ENCODE measurements at regions not wholly inside any gene's neighbourhood (a gene's known extent, or its start where the extent isn't known, plus 50 kb on each side); places are given as distances from the start of the nearest gene placed in this dataset.
"Not testable (repeated sequence)": the region's sequence is repeated elsewhere in the genome, so short reads cannot be mapped to it uniquely, and the experiment has no call there.

GRCh38 chr4:111989817-111990216 lies 155.4 kb upstream of the FAM241A start:
- no peak for DNase-seq

GRCh38 chr4:111991163-111991562 lies 154.1 kb upstream of the FAM241A start:
- no peak for DNase-seq

- no peak for DNase-seq
These were observed 153.5 kb upstream of the FAM241A start for GRCh38 chr4:111991797-111992196.

DNA sequence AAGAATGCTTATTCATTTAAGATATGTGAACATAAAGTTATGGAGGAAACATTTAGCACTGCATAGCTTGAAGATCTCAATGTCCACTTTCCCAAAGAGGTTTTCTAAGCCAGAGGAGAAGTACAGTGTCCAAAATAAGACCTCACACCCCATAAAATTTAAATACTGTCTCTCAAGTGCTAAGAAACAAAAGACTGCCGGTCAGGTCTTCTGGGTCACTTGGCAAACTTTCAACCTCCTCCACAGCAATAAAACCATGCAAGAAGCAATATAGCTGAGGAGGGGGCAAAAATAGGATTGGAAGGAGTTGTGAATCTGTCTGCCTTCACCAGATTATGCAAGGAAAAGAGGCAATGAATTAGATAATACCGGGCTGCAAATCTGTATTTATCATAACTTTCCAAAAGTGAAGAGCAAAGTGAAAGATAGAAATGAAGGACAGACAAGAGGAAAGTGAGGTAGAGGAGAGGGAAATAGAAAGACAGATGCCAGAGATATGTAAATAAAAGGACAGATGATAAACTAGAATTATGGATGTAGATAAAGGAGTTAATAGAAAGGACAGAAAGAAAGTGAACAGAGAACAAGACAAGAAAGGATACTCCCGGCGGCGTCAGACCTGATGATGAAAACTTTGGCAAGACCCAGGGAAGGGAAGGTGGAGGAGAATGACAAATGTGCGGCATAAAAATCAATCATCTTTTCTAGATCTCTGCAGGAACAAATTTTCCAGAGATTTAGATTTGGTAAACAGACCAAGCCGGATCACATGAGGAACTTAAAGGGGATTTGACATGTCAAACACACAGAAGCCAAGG lies 152.7 kb upstream of the FAM241A start:
- DNase-seq = no peak

DNA sequence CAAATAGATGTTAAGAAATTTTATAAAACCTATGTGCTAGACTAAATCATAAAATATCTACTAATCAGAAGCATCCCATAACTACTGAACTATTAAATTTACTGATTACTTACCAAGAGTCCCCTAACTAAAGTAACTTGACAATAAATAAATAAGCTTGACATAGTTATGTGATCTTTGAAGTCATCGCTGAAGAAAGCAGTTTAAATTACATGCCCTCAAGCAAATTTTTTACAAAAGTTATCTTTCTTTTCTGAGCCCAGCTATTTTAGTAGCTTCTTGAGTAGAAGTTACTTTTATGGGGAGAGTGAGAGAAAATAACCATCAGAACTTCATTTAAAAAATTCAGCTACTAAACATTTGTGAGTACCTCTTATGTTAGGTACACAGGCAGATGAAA lies 150.9 kb upstream of the FAM241A start:
- DNase-seq = no peak

DNA sequence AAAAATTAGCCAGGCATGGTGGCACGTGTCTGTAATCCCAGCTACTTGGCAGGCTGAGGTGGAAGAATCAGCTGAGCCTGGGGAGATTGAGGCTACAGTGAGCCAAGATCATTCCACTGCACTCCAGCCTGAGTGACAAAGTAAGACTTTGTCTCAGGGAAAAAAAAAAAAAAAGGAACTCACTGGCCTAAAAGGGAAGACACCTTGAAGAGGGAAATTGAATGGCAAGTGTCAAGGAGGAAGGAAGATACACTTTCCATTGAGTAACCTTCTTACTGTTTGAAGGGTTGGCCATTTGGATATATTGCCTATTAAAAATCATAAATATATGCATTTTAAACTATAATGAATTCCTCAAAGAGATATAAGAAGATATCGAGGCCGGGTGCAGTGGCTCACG lies 147.5 kb upstream of the FAM241A start:
- DNase-seq = no peak

DNA sequence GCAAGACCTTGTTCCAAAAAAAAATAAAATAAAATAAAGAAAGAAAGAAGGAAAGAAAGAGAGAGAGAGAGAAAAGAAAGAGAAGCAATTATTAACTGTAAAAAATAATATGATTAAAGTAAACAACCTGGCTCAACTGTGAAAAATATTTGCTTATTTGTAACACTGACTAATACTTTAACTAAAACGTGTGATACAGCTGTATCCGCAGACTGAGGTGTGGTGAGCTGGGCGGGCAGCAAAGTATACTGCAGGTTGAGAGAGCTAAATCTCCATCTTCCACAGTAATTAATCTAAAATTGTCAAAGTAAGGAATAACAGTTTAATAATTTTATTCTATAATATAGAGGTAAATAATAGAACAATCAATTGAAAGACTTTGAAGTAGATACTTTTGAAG lies 145.5 kb upstream of the FAM241A start:
- no peak for DNase-seq

DNA sequence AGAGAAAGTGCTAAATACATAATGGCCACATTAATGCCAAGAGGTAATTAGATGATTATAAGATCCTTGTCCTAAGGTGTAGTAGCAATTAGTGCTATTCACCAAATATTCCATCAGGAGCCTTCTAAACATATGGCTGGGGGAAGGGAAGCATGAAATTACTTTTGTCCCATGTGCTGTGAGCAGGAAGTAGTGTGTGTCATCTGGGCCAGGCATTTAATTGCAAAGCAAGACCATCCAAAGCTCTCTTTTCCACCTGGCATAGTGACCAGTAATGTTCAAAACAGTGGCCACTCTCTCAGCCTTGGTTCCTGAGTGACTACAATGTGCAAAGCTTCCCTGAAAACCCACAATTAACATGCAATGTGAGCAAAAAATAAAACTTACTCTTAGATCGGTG lies 144.2 kb upstream of the FAM241A start:
- no peak for DNase-seq

DNA sequence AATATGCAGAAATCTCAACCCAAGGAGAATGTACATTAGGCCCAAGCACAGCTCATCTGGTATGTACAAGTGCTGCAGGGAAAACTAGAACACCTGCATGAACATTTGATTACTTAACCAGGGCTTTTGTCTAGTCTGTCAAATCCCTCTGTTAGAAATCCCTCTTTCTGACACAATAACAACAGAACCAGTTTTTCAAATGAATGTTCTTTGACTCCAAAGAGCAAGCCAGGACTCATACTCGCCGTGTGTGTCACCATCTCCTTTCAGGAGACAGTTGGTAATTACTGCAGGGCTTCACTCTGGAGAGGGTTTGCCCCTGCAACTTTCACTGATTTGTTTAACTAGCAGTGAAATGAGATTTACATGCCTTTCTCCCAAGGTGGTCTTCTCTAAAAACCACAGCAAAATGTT lies 143.0 kb upstream of the FAM241A start:
- DNase-seq = no peak

GRCh38 chr4:112003231-112003907 lies 141.9 kb upstream of the FAM241A start:
- no peak for DNase-seq

GRCh38 chr4:112005027-112005426 lies 140.2 kb upstream of the FAM241A start:
- no peak for DNase-seq

DNA sequence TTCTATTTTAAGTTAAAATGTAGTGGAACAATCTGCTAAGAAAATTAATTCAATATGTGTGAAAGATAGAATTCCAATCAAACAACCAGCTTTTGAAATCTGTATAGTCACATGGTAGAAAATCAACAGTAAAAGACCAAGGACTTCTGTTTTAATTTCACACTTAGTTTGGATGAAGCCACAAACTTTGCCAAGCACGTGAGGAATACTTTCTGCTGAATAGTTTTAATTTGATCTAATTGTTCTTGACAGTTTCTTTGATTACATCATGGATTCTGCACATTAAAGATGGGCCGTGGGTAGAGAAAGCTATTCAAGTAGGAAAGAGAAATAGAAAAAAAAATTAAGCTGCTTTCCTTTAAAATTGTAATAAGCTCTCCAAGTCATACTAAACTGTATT lies 137.9 kb upstream of the FAM241A start:
- DNase-seq = no peak

- DNase-seq = no peak
These were observed 129.3 kb upstream of the FAM241A start for GRCh38 chr4:112015960-112016359.

DNA sequence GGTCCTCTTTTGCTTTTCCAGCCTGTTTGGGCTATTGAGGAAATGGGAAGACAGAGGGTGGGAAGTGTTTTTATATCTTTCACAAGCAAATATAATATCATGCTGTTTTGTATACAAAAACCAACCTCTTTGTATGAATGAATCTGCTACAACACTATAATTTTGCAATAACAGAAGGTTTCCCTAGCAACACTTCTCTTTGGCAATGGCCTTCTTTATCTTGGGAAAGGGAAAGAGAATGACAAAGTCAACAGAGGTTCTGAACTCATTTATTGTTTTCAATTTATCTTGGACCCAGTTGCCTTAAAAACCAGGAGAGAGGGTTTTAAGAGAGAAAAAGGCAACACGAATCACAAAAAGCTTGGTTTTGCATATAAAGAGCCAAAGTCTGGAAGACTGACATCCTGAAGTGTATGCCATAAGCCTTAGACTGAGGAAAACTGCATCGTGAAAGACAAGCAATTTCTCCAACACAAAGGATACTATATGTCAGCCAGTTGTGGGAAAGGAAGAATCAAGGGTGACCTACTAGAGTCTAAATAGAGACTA lies 121.8 kb upstream of the FAM241A start:
- no peak for DNase-seq

- no peak for DNase-seq
These were observed 119.2 kb upstream of the FAM241A start for GRCh38 chr4:112026058-112026457.

- DNase-seq = no peak
These were observed 115.5 kb upstream of the FAM241A start for GRCh38 chr4:112029771-112030171.

DNA sequence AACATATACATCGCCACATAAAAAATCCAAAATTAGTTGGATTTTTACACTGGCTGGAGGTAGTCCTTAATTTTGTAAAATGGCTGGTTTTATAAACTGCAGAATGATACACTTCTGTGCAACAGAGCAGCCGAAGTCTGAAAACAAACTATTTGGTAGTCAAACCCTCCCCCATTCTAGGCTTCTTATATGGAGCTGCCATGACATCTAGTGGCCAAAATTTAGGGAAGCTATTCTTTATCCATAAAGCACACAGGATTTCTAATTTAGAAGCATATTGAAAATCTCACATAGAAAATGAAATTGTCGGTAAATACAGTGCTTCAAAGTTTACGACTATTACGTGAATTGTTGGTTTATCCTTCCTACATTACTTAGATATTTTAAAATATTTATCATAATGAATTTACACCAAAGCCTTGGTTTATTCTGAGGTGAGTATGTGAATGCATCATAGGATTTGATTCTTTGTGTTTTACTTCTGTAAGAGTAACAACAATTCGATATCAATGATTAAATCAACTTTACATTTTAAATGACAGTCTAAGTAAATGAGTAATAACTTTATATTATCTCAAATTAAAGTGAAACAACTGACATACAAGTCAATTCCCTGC lies 113.4 kb upstream of the FAM241A start:
- DNase-seq = no peak

DNA sequence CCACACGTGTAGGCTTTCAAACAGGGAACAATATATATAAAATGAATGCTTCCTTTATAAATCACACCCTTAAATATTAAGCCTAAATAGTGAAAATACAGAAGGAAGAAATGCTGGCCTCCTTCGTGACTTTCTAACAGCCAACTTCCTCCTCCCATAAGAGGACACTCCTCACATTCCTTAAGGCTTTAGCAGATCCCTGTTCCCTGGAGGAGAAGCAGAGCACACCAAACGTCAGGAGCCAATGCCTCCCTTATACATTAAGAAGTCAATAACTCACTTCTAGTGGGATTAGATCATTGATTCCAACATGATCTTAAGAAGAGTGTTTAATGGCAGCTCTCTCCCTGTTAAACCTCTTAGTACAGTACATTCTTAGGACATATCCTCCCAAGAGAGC lies 108.4 kb upstream of the FAM241A start:
- no peak for DNase-seq

DNA sequence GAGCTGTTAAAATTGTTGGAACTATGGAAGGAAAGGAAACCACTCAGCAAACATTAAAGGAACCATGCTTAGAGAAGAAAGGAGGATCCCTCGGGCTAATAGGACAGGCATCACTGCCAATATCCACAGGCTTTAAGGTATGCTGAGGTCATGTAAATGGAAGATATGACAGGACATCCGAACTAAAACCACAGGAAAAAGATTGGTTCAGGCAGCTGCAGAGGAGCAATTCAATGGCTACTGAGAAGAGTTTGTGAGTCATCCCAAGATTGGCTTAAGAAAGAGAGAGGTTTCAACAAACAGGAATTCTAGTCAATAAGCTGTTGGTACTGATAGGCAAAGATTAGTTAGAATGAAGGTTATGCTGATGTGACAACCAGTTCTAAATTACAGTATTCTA lies 106.4 kb upstream of the FAM241A start:
- no peak for DNase-seq

GRCh38 chr4:112049119-112049518 lies 96.1 kb upstream of the FAM241A start:
- not testable (repeated sequence) for DNase-seq

DNA sequence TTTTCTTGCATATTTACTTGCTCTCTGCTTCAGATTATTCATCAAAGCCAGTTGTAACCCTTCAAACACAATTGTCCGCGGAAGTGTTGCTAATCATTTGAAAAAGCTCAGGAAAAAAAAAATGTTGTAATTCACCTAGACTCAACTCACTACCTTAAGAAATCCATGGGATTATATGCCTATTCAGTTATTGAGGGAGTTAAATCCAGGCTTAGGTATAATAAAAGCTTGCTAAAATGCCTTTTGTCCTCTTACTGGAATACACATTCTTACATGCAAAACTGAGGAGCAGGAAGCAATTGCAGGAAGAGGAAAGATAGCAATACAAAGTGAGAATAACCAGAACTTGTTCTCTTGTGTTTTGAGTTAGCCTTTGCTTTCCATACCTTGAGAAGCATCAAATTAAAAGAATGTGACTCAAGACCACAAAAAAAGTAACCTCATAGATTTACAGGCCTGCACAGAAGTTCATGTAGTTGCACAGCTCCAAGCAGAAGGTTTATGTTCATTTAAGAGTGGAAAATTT lies 91.4 kb upstream of the FAM241A start:
- no peak for DNase-seq

DNA sequence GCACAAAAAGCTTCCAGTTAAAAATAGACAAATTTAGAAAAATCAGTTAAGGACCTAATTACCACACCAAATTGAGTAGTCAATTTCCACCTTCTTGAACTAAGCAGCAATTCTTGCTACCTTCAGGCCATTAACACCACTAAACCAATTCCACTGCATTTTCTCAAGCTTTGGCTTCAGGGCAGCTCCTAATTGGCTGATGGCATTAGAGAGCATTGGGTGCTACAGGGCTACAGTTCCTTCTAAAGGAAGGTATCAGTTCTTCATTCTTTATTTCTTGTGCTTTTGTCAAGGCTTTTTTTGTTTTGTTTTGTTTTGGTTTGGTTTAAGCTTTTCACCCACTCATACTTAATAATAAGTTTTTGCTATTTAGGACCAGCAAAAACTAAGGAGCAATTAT lies 90.2 kb upstream of the FAM241A start:
- DNase-seq = no peak

DNA sequence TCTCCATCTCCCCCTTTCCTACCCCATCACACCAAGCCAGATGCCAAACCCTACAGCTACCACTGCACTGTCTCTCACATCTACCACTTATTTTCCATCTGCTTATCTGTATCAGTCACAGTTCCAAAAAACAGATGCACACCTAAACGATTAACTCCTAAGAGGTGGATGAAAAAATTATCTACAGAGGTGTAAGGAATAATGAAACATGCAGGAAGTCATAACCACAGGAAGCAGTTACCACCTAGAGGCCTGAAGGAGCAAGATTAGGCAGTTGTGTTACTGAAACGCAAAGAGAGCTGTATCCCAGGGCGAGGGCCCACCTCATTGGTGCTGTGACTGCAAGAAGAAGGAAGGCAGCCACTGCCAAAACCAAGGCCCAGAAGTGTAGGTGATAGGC lies 87.8 kb upstream of the FAM241A start:
- no peak for DNase-seq

DNA sequence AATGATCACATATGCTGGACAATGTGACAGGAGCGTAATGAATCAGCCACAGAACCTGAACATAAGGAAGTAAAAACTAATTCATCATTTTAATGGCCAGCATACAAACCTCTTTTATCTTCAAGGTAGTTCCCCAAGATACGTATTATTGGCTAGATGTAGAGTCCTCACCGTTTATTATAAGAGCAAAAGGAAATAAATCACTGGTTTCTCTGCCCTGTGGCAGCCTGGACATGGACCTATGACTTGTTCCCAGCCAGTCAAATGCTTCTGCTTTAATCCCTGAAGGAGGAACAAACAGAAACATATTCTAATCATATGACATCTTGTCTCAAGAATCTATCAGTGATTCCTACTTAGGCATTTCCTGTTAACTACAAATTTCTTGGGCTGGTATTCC lies 86.8 kb upstream of the FAM241A start:
- no peak for DNase-seq
